ENCODE measurements at regions not wholly inside any gene's neighbourhood (a gene's known extent, or its start where the extent isn't known, plus 50 kb on each side); places are given as distances from the start of the nearest gene placed in this dataset.

DNA sequence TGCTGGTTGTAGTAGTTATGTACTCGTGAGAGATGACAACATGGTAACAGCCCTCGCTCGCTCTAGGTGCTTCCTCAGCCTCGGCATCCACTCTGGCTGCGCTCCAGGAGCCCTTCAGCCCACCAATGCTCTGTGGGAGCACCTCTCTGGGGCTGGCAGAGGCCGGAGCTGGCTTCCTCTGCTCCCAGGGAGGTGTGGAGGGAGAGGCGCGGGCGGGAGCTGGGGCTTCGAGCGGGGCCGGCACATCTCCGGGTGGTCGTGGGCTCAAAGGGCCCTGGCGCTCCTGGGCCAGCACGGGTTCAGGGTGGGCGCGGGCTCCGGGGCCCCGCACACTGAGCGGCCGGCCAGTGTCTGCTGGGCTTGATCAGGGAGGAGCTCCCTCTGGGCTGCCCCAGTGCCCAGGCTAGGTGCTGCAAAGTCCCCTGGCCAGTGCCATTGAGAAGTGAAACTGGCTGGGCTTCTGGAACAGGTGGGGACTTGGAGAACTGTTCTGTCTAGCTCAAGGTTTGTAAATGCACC lies 1012.1 kb downstream of the CNTNAP5 start:
- in situ Hi-C loops (cut with HindIII; ENCODE audit: low sequenced_read_pairs), result no loop called here

GRCh38 chr2:125041846-125042245 lies 1016.8 kb downstream of the CNTNAP5 start:
- no peak overlapping the region for H3K4me3 ChIP-seq (ENCODE audit: low read depth, low read length)
- TF ChIP-seq, protein P1, sequence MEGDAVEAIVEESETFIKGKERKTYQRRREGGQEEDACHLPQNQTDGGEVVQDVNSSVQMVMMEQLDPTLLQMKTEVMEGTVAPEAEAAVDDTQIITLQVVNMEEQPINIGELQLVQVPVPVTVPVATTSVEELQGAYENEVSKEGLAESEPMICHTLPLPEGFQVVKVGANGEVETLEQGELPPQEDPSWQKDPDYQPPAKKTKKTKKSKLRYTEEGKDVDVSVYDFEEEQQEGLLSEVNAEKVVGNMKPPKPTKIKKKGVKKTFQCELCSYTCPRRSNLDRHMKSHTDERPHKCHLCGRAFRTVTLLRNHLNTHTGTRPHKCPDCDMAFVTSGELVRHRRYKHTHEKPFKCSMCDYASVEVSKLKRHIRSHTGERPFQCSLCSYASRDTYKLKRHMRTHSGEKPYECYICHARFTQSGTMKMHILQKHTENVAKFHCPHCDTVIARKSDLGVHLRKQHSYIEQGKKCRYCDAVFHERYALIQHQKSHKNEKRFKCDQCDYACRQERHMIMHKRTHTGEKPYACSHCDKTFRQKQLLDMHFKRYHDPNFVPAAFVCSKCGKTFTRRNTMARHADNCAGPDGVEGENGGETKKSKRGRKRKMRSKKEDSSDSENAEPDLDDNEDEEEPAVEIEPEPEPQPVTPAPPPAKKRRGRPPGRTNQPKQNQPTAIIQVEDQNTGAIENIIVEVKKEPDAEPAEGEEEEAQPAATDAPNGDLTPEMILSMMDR (IDR thresholded peaks at IDR 0.05; ENCODE audit: low read depth, low read length), result no peak
- in situ Hi-C loops (cut with HindIII; ENCODE audit: low sequenced_read_pairs), result no loop called here
- DNase-seq (ENCODE audit: low read depth, low spot score), result no peak

More for the DNA sequence above, 1012.1 kb downstream of the CNTNAP5 start:
- no peak for DNase-seq (ENCODE audit: low read depth, low spot score)
- TF ChIP-seq, protein P1 (IDR thresholded peaks at IDR 0.05; ENCODE audit: low read depth, low read length), result no peak
- no peak overlapping the region for H3K4me3 ChIP-seq (ENCODE audit: low read depth, low read length)

GRCh38 chr2:125042727-125043126 lies 1017.6 kb downstream of the CNTNAP5 start:
- TF ChIP-seq, protein P1 (IDR thresholded peaks at IDR 0.05; ENCODE audit: low read depth, low read length), result no peak
- in situ Hi-C loops (cut with HindIII; ENCODE audit: low sequenced_read_pairs), result no loop called here
- no peak overlapping the region for H3K4me3 ChIP-seq (ENCODE audit: low read depth, low read length)
- no peak for DNase-seq (ENCODE audit: low read depth, low spot score)

- no peak for DNase-seq (ENCODE audit: low read depth, low spot score)
Observed at GRCh38 chr2:125070726-125071505, 1045.8 kb downstream of the CNTNAP5 start.

DNA sequence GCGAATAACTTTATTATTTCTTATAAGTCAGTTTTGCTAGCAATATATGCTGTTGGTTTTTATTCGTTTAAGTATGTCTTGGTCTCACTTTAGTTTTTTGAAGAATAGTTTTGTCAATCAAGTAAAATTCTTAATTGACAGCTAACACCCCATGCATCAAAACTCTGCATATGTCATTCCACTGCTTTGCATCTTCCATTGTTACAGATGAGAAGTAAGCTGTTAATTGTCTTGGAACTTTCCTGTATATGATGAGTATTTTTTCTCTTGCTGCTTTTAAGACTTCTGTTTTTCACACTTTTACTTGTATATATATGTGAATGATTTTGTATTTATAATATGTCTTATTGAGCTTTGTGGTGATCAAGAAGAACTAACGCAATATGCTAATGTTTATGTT lies 1048.4 kb downstream of the CNTNAP5 start:
- no peak overlapping the region for H3K4me3 ChIP-seq (ENCODE audit: low read depth, low read length)
- TF ChIP-seq, protein P1 (IDR thresholded peaks at IDR 0.05; ENCODE audit: low read depth, low read length), result no peak
- in situ Hi-C loops (cut with HindIII; ENCODE audit: low sequenced_read_pairs), result no loop called here
- DNase-seq (ENCODE audit: low read depth, low spot score), result no peak

More at GRCh38 chr2:125070726-125071505, 1045.8 kb downstream of the CNTNAP5 start:
- in situ Hi-C loops (cut with HindIII; ENCODE audit: low sequenced_read_pairs), result no loop called here
- TF ChIP-seq, protein P1 (IDR thresholded peaks at IDR 0.05; ENCODE audit: low read depth, low read length), result no peak
- H3K4me3 ChIP-seq (ENCODE audit: low read depth, low read length), result no peak overlapping the region

DNA sequence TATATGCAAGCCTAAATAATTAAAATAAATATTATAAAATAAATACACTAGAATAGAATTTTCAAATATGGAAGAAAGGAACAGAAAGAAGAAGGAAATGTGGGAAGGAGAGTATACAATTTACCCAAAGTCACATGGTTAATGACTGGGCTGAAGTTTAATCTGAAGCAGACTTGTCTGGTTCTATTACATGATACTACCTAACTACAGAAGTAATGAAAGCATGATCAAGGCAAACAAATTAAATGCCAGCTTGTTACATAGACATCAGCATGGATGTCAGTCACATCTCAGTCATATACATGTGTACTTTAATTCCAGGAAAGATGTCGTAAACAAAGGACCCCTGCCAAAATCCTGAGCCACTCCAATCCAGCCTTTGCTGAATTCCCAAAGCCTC lies 1060.8 kb downstream of the CNTNAP5 start:
- DNase-seq (ENCODE audit: low read depth, low spot score), result no peak
- no peak overlapping the region for H3K4me3 ChIP-seq (ENCODE audit: low read depth, low read length)
- TF ChIP-seq, protein P1 (IDR thresholded peaks at IDR 0.05; ENCODE audit: low read depth, low read length), result no peak
- in situ Hi-C loops (cut with HindIII; ENCODE audit: low sequenced_read_pairs), result no loop called here

All from astrocyte of the spinal cord (primary cell).